ENCODE measurements at regions not wholly inside any gene's neighbourhood (a gene's known extent, or its start where the extent isn't known, plus 50 kb on each side); places are given as distances from the start of the nearest gene placed in this dataset.
"Not testable (repeated sequence)": the region's sequence is repeated elsewhere in the genome, so short reads cannot be mapped to it uniquely, and the experiment has no call there.

GRCh38 chr1:94754095-94754494 is 66.1 kb upstream of the SLC44A3 start:
- TF ChIP-seq, protein P1, sequence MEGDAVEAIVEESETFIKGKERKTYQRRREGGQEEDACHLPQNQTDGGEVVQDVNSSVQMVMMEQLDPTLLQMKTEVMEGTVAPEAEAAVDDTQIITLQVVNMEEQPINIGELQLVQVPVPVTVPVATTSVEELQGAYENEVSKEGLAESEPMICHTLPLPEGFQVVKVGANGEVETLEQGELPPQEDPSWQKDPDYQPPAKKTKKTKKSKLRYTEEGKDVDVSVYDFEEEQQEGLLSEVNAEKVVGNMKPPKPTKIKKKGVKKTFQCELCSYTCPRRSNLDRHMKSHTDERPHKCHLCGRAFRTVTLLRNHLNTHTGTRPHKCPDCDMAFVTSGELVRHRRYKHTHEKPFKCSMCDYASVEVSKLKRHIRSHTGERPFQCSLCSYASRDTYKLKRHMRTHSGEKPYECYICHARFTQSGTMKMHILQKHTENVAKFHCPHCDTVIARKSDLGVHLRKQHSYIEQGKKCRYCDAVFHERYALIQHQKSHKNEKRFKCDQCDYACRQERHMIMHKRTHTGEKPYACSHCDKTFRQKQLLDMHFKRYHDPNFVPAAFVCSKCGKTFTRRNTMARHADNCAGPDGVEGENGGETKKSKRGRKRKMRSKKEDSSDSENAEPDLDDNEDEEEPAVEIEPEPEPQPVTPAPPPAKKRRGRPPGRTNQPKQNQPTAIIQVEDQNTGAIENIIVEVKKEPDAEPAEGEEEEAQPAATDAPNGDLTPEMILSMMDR (IDR thresholded peaks at IDR 0.05; ENCODE audit: low read depth, low read length), result no peak
- H3K4me3 ChIP-seq (ENCODE audit: low read depth, low read length), result no peak overlapping the region

GRCh38 chr1:94753171-94753972 is 66.8 kb upstream of the SLC44A3 start:
- no peak overlapping the region for H3K4me3 ChIP-seq (ENCODE audit: low read depth, low read length)

GRCh38 chr1:94751483-94751882 is 68.7 kb upstream of the SLC44A3 start:
- H3K4me3 ChIP-seq (ENCODE audit: low read depth, low read length), result not testable (repeated sequence)

More at GRCh38 chr1:94753171-94753972, 66.8 kb upstream of the SLC44A3 start:
- TF ChIP-seq, protein P1 (IDR thresholded peaks at IDR 0.05; ENCODE audit: low read depth, low read length), result no peak

- no peak overlapping the region for H3K4me3 ChIP-seq (ENCODE audit: low read depth, low read length)
- TF ChIP-seq, protein P1 (IDR thresholded peaks at IDR 0.05; ENCODE audit: low read depth, low read length), result no peak
These were observed 73.3 kb upstream of the SLC44A3 start for GRCh38 chr1:94746635-94747525.

GRCh38 chr1:94745742-94746141 is 74.4 kb upstream of the SLC44A3 start:
- TF ChIP-seq, protein P1 (IDR thresholded peaks at IDR 0.05; ENCODE audit: low read depth, low read length), result no peak
- H3K4me3 ChIP-seq (ENCODE audit: low read depth, low read length), result no peak overlapping the region

DNA sequence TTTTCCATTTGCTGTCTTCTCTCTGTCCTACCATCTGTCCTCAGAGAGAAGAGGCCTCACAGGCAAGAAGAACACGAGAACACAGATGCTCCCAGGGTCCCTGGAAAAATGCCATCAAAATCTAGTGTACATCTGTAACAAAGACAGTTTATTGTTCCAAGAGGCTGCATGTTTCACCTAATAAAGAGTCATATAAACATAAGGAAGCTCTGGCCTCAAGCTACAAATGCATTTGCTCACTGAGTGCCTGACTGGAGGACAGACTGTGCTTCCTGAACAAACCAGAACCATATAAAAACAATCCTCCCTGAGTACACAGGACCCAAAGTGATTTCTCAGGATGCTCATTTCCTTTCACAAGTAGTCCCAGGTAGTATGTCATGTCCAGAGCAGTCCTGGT is 76.3 kb upstream of the SLC44A3 start:
- TF ChIP-seq, protein P1 (IDR thresholded peaks at IDR 0.05; ENCODE audit: low read depth, low read length), result no peak
- H3K4me3 ChIP-seq (ENCODE audit: low read depth, low read length), result no peak overlapping the region

GRCh38 chr1:94741996-94742395 is 78.2 kb upstream of the SLC44A3 start:
- H3K4me3 ChIP-seq (ENCODE audit: low read depth, low read length), result no peak overlapping the region
- TF ChIP-seq, protein P1 (IDR thresholded peaks at IDR 0.05; ENCODE audit: low read depth, low read length), result no peak

All from WI38 (cell line).